ENCODE measurements at regions not wholly inside any gene's neighbourhood (a gene's known extent, or its start where the extent isn't known, plus 50 kb on each side); places are given as distances from the start of the nearest gene placed in this dataset.

- TF ChIP-seq TEAD4 (IDR thresholded peaks at IDR 0.05; ENCODE audit: borderline replicate concordance, insufficient read depth), result peak; percentile 47; the same call in 1 of the 2 replicates
- no peak for TF ChIP-seq MAX (IDR thresholded peaks at IDR 0.05; ENCODE audit: low read depth)
- no peak for TF ChIP-seq CTCF (IDR thresholded peaks at IDR 0.05)
- peak in 1 of 2 experiments; percentile 89; a peak in 2 of 4 replicates for TF ChIP-seq EP300 (IDR thresholded peaks at IDR 0.05; ENCODE audit: borderline replicate concordance in 1 of 2, low read depth in 1 of 2, low read length in 1 of 2)
- TF ChIP-seq RCOR1 (IDR thresholded peaks at IDR 0.05; ENCODE audit: low read length), result peak; percentile 87
- TF ChIP-seq SMC3 (IDR thresholded peaks at IDR 0.05; ENCODE audit: low read depth, low read length), result no peak
- TF ChIP-seq RXRA (IDR thresholded peaks at IDR 0.05; ENCODE audit: borderline replicate concordance, low read depth), result no peak
- TF ChIP-seq FOXM1 (IDR thresholded peaks at IDR 0.05; ENCODE audit: low read depth), result no peak
- no peak for TF ChIP-seq REST (IDR thresholded peaks at IDR 0.05; ENCODE audit: low read depth, low read length)
- no peak for TF ChIP-seq NFIC (IDR thresholded peaks at IDR 0.05; ENCODE audit: borderline replicate concordance)
- 0 out of 2 replicates have a peak, but pooled peaks have one; percentile 42 for TF ChIP-seq TCF12 (IDR thresholded peaks at IDR 0.05)
These were observed 305.0 kb upstream of the CCNH start for GRCh38 chr5:87717761-87718160.

Measured in SK-N-SH (cell line).